NCI-H187 (cell line): ENCODE measurements at regions not wholly inside any gene's neighbourhood (a gene's known extent, or its start where the extent isn't known, plus 50 kb on each side); places are given as distances from the start of the nearest gene placed in this dataset.

ENCODE experiments used
- DNase-seq, 2 experiments: peaks; one replicate each; lab custom pipeline; 2025; lab: John Stamatoyannopoulos, UW

DNA sequence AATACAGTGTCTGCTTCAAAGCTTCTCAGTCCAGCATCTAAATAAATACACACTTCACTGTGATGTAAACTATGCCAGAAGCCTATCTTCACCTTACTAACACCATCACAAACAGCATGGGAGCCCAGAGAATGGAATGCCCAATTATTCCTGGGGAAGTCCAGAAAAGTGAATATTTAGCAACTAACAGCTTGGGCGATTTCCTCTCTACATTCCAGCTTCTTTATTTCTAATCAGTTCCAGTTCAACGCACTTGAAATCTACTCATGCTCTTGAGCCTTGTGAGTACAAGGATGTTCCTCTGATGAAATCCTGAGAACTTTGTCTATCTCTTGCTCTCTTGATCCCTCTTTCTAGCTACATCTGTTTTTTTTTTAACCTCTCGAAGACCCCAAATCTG is 100.4 kb upstream of the C9orf72 start:
- DNase-seq, result no peak

DNA sequence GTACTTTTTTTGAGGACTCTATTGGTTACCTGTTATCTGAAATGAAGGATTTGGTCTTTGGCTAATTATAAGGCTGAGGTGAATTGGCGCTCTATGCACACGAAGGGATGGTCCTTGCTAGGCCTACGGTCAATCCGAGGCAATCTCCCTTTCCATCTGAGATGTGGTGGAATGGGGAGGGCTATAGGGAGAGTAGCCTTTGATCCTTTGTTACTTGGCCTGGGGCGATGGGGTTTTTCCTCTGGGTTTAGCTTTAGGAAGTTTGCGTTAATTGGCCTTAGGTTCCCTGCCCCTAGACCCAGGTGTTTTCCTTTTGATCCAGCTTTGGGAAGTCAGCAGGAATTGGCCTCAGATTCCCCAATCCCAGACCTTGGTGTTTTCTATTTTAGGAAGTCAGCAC is 102.1 kb upstream of the C9orf72 start:
- no peak for DNase-seq

DNA sequence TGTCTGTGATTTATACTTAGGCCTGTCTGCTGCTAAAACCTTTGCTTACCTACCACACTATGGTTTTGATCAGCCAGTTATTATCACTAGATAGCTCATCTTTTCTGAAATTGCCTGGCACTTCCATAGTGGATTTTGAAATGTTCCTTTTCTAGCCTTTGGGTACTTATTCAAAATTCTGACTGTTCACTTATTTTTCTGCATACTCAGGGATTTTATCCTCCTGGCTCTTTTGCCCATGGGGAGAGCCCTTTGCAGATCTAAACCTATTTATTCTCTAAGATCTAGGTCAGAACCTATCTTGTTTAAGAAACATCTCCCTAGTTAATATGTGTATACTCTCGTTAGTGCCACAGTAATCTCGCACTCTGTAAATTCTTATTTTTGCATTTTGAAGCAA is 103.5 kb upstream of the C9orf72 start:
- no peak for DNase-seq

DNA sequence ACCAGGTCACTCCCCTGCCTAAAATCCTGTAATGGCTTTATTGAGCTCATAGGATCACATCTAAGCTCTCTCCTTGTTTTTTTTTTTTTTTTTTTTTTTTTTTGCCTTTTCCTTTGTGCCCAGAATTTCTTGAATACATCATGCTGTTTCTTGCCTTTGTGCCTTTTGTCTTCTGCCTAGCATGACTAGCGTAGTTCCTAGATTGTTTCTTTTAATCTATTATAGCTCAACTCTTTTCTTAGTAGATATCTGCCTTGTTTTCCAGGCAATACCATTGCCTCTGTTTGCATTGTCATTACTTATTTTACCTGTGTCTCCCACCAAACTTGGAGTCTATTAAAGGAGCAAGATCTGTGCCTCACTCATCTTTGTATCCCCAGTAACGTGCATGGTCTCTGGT is 106.1 kb upstream of the C9orf72 start:
- no peak for DNase-seq

DNA sequence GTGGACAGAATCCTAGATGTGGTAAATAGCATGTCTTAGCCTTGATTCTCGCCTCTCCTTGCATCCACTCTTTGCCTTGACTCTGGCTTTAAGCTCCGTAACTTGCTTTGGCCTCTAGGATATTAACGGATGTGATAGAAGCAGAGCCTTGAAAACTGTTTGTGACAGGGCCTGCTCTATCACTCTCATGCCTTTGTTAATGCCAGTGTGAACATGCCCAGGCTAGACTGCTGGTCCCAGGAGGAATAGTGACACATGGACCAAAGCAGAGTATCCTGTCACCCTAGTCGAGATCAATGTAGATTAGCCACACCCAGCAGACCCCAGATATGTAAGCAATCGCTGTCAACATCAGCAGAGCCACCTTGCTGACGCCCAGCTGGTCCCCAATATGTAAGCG is 109.9 kb upstream of the C9orf72 start:
- DNase-seq, result no peak

DNA sequence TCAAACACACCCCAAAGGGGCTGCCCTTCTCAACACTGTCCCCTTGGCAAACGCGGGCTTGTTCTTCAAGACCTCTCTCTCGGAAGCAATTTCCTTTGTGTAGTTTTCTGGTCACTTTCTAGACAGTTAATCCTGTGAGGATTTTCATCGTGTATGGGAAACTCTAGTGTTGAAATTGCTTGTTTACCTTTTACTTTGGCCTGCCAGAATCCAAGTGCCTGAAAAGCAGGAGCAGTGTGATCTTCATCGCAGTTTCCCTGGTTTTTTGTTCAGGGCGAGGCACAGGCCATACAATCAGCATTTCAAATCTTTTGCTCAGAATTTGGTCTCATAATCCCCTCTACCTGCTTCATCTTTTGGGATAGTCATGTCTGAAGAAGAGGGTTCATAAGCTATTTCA is 115.7 kb upstream of the C9orf72 start:
- DNase-seq, result no peak

DNA sequence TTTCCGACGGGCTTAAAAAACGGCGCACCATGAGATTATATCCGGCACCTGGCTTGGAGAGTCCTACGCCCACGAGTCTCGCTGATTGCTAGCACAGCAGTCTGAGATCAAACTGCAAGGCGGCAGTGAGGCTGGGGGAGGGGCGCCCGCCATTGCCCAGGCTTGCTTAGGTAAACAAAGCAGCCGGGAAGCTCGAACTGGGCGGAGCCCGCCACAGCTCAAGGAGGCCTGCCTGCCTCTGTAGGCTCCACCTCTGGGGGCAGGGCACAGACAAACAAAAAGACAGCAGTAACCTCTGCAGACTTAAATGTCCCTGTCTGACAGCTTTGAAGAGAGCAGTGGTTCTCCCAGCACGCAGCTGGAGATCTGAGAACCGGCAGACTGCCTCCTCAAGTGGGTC is 117.5 kb upstream of the C9orf72 start:
- peak in 1 of 2 experiments; percentile 2 for DNase-seq

DNA sequence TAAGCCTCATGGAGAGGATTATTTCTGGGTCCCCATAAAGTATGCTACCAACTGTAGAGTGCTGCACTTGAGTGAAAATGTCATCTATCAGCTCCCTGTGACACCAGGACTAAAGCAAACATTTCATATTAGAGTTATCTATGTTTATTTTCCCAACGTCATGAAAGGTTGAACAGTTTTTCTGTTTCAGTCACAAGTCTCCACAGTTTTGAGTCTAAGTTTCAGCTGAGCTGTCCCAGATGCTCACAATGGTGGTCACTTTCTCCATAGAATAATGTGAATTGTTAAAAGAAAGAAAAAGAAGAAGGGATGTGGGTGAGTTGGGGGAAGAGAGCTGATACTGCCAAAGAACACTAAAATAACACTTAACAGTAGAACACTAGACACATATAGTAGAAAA is 126.3 kb upstream of the C9orf72 start:
- DNase-seq, result no peak

DNA sequence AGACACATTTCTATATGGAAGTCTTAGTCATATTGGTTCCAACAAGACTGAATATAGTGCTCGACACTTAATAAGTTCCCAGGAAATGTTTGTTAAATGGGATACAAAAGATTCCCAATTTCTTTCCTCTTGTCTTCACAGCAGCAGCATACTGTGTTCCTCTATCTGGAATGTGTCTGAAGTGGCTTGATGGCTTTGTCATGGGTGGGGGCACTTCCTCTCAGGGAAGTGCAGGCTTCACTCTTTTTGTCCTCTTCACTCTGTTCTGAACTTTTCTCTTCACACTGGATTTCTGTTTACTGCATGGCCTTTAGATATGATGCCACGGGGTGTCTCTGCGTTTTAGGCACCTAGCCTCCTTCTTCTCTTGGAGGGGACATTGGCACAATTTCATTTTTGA is 127.7 kb upstream of the C9orf72 start:
- DNase-seq, result no peak

DNA sequence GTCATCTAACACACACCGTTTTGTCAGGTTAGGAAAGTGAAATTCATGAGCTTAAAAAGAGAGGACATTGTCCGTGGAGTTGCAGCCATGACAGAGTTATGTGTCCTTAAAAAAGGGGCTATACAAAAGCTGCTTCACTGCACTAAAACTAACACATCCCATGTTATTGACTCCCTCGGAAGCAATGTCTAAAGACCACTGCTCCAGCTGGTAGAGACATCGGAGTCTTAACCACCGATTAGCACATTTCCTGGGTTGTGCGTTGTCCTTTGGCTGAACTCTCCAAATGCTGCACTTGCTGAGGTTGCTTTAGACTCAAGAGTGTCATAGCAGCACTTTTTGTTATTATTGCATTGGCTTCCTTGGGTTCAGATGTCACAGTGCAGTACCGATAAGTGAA is 128.3 kb upstream of the C9orf72 start:
- DNase-seq, result no peak

DNA sequence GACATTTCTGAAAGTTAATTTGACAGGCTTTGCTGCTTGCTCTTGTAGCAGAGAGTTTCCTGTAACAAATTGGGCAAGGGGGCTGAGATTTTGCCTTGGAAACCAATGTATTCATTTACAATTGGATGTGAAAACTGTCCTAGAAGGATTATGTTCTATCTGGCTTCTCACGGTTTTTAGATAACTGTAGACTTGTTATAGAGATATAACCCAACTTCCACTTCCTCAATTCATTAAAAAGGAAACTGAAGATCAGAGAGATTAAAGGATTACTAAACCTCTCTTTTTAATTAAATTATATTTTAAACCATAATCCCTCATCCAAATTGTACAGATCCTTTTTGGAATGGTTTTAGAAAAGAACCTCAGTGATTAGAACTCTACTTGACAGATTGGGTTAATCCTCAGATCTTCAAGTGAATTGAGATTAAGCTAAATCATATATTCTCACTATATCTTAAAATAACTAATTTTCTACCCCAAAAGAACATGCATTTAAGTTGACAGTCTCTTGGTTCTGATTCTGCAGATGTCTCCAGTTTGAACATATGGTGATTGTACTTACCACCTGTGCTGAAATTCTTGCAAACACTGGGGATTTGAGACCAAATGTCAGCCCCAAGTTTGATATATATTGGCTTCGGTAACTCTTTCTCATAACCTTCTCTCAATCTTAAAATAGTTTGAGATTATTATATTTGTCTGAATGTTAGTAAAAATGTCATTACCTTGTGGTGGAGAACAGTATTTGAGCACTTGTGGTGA is 130.1 kb upstream of the C9orf72 start:
- no peak for DNase-seq

DNA sequence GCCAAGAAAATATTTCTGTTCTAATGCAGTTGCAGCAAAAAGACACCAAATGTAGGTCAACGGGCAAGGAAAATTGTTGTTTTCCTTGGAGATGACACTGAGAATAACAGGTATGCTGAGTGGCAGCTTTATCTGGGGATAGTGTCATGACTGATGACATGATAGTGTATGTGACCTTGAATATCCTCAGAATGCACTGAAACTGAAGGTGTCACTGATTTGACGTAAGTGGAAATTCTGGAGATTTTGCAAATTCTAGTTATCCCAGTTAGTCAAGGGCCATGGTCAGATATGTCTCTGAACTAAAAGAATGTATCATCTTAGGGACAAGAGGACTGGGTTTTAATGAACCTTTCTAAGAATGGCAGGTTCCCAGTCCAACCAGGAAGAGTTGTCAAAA is 138.0 kb upstream of the C9orf72 start:
- DNase-seq, result no peak

DNA sequence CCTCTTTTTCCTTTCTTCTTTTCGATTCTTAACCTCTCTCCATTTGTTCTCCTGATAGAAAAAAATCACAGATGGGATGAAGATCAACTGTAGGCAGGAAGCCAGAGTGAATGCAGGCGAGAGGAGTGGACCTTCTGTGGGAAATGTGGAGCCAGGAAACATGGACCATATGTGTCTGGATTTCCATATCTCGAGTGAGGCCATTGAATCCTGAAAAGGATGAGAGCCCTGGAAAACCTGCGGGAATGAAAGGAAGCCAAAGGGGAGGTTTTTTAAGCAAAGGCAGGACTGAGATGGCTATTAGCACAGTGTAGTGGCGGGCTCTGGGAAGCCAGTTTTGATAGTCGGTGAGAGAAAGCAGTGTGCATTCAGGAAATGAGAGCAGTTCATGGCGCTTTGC is 139.5 kb upstream of the C9orf72 start:
- no peak for DNase-seq

DNA sequence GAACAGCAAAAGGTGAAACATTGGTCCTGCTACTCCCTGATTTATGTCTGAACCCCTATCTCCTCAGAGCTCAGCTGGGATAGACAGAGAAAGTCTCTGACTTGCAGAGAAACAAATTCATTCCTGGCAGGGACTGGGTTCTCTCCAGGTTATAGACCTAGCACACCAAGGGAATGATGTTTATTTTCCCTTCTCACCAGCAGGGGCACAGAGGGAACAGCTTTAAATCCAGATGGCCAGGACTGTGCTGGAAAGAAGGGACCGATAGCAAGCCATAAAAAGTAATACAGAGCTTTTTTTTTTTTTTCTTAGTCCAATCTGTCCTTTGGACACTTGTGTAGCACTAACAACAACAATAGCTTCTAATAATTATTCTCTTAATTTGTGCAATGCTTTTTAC is 141.1 kb upstream of the C9orf72 start:
- DNase-seq, result no peak

DNA sequence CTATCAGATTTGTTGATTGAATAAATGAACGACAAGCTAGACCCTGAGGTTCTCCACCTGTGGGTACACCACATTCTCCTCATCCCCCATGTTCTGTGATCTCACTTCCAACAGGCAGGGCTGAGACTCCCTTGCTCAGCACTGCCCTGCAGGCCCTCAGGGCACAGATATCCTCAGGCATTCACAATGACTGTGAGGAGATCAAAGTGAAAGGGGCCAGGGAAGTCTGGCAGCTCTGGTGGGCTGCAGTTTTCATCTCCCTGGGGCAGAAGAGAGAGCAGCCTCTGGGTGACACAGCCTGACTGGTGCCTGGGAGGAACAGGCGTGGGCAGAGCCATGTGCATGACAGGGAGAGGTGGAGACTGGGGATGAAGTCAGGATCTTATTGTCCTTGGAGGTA is 142.4 kb upstream of the C9orf72 start:
- no peak for DNase-seq

DNA sequence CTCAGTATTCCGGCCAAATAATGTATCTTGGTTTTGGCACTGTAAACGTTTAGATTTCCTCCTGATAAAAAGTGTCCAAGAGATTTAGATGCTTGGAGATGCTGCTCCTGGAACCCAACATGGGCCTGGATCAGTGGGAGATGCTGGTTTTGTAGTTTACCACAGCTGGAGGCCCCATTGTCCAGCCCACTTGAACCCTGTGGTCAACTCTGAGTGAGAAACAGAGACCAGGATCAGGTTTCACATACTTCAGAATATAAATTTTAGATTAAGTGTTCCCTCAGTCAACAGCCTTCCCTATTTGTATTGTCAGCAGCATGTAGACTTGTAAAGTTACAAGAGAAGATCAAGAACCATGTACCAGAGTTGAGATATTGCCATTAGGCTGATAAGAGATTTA is 144.7 kb upstream of the C9orf72 start:
- no peak for DNase-seq

DNA sequence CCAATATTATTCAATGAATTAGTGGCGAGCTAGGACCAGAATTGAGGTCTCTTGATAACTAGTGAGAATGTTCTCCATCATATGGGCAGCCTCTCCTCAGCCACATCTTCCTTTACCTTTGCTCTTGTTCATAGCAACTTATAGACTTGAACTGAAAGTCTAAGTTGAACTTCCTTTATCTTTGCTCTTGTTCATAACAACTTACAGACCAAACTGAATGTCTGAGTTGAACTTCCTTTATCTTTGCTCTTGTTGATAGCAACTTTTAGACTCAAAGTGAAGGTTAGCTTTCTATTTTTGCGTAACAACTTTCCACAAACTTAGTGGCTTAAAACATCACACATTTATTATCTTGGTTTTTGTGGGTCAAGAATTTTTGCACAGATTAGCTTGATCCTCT is 146.4 kb upstream of the C9orf72 start:
- no peak for DNase-seq

DNA sequence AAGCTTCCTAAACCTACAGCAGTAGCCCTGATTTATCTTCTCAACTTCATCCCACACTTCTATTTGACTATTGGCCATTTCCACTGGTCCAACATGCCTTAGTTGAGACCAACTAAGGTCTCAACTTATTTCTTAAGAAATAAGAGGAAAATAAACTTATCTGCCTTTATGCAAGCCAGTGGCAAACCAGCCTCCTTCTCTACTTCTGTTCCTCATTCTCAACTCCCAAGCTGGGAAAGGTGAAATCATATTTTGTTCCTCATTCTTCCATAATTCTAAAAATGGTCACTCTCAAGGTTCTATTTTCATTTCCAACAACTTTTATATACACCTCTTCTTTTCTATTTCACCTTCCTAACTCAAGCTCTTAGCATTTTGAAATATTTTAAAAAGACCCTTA is 149.6 kb upstream of the C9orf72 start:
- DNase-seq, result no peak

DNA sequence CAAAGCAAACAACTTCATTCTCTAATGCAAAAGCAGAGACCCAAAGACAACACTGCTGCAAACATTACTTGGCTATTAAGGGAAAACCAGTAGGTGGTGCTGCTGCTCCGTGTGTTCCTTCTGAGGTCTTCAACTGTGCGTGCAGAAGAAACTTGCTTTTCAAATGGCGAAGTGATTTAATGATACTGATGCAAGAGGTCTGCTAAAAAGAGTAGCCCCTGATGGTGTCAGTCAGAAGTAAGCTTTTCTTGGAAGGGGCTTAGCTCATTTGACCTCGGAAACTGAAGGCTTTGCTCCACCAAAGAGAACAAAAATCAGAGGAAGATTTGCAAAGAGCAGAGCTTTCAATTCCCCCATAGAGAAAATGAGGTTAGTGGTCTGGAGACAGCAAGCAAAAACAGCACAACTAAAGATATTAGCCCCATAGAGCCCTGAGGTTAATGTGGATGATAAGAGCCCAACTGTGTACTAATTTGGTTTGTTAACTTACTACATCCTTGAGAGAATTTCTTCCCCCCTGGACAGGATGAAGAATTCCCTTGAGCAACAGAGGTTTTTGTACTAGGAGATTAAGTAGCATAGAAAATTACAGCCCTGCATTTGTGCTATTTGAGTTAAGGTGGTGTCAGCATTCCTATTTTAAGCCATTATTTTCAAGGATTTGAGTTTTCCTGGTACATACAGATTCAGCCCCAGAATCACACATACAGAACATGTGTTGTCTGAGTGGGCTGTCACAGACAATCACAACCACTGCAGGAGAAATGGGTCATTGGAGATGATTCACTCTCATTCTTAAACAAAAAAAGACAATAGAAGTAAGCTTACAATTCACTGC is 153.2 kb upstream of the C9orf72 start:
- DNase-seq, result peak; percentile 73 to 80

DNA sequence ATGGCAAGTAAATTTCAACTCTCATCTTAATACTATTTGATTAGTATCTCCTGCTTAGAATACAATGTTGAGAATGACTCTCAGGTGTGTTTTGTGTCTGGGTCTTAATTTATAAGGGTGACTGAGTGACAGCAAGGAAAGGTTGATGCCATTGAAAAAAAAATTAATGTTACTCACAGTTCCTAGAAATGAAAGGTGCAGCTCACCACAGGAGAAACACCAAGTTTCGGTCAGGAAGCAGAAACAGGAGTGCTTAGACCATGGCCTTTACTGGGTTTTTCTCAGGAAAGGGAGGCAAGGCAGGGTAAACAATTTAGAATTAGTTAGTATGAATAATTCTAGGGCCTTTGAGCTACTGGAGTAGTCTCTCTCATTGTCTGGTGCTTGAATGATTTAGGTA is 159.2 kb upstream of the C9orf72 start:
- DNase-seq, result no peak

DNA sequence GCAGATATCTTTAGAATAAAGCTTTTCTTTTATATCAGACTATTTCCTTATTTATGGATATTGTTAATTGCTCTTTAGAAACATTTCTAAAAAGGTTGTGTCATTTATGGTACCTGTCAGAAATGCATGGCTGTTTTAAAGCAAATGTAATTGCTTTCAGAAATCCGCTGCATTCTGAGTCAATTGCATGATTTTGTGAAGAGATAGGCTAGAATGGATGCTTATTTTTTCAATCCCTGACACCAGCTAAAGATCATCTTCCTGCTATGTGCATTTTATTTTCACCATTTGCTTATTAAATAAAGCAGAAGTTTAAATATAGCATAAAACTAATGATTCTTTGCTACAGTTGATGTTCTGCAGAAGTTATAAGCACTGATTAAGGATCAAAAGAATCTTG is 170.2 kb upstream of the C9orf72 start:
- DNase-seq, result no peak

DNA sequence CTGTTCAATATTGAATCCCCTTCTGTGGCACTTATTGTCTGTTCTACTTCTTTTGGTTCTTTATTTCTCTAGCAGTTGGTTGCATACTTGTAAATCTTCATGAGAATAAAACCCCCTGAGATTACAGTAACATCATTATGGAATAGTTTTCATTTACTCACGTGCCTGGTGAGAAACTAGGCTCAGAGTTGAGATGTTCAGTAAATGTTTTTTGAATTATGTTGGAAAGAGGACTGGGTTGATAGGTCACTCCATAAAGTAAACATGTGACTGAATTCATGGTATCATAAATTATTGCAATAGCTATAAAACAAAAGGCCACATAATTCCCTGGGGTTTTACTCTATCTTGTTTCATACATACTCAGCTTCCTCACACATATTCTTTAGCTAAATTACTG is 174.2 kb upstream of the C9orf72 start:
- no peak for DNase-seq

DNA sequence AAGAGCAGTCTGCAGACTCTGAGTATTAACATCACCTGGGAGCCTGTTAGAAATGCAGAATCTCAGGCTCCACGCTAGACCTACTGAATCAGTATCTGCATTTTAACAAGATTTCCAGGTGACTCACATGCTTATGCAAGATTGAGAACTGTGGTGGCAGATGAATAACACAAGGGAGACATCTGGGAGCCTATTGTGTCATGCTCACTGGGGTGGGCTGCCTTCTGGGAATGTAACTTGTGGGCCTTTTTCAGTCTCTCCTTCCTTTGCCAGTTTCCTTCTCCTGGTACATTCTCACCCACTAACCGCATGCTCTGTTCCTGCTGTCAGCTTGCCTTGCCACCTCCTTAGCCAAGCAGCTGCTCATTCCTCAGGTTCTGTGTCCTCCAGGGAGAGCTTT is 176.6 kb upstream of the C9orf72 start:
- no peak for DNase-seq

DNA sequence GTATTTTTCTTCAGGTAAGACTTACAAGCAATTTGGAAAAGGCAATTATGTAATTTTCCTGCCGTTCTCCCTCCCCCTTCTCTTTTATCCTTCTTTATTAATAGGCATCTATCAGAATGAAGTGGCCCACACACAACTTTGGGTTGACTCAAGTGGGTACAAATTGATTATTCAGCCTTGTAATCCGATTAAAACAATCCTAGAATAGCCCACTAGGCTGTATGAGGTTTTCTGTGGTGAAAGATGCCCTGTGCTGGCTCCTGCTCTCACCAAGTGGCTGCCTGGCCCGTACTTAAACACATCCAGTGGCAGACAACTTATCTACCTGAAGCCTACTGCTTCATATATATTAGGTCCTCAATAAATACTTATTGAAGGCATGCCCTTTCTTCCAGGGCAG is 177.3 kb upstream of the C9orf72 start:
- no peak for DNase-seq
